DOHH2 (cell line): ENCODE measurements at regions not wholly inside any gene's neighbourhood (a gene's known extent, or its start where the extent isn't known, plus 50 kb on each side); places are given as distances from the start of the nearest gene placed in this dataset.

Experiments
- EZH2phosphoT487 ChIP-seq: fragments of 200-600 bp; sonication (generic); IDR thresholded peaks from 2 replicates; pipeline ENCODE4 v1.6.1; 2017; ENCODE audit warnings: borderline replicate concordance, mild to moderate bottlenecking, antibody characterized with exemption, low read length, moderate library complexity, mixed read lengths
- TF ChIP-seq, protein P1 (sequence below): fragments of 200-600 bp; sonication (generic); IDR thresholded peaks from one replicate; pipeline ENCODE4 v1.5.1; 2014; ENCODE audit warnings: antibody characterized with exemption, mild to moderate bottlenecking, low read depth, low read length; ENCODE audit not compliant: poor library complexity, severe bottlenecking

DNA sequence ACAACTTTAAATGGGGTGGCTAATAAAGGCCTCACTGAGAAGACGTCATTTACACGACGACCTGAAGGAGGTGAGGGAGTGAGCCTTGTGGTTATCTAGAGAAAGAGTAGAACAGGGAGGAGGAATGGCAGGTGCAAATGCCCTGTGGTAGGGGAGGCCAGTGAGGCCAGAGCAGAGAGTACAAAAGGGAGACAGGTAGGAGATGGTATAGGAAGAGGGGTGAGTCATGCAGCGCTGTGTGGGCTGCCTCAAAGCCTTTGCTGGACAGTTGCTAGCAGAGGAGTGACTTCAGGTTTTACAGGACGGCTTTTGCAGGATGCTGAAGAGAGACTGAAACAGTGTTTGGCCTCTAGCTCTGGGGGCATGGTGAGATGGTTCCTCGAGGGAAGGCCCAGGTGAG is 116.0 kb downstream of the IER5 start:
- TF ChIP-seq, protein P1, sequence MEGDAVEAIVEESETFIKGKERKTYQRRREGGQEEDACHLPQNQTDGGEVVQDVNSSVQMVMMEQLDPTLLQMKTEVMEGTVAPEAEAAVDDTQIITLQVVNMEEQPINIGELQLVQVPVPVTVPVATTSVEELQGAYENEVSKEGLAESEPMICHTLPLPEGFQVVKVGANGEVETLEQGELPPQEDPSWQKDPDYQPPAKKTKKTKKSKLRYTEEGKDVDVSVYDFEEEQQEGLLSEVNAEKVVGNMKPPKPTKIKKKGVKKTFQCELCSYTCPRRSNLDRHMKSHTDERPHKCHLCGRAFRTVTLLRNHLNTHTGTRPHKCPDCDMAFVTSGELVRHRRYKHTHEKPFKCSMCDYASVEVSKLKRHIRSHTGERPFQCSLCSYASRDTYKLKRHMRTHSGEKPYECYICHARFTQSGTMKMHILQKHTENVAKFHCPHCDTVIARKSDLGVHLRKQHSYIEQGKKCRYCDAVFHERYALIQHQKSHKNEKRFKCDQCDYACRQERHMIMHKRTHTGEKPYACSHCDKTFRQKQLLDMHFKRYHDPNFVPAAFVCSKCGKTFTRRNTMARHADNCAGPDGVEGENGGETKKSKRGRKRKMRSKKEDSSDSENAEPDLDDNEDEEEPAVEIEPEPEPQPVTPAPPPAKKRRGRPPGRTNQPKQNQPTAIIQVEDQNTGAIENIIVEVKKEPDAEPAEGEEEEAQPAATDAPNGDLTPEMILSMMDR: no peak
- TF ChIP-seq EZH2phosphoT487: no peak
